ENCODE measurements at regions not wholly inside any gene's neighbourhood (a gene's known extent, or its start where the extent isn't known, plus 50 kb on each side); places are given as distances from the start of the nearest gene placed in this dataset.
"Not testable (repeated sequence)": the region's sequence is repeated elsewhere in the genome, so short reads cannot be mapped to it uniquely, and the experiment has no call there.

DNA sequence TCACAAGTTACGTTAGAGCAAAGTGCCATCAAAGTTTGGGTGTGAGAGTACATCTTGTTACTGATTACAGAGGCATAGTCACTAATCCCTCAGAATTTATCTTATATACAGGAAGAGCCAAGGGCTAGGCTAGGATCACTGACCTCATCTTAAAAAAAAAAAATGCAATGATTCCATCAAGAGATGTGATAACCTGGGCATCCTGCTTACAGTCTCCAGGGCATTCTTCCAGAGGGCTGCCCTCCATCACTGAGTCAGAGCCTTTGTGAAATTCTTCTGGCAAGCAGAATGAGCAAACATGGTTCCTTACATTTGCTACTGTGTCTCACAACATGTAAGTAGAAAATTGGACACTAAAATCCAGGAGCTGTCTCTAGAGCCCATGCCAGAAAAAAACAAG lies 410.6 kb downstream of the ZFHX3 start:
- Mint-ChIP-seq H3K9me3 (peaks cover 11% of the 10 kb centered on the region), H3K36me3 (peaks cover 9% of the 10 kb centered on the region), H3K27me3 (no peaks in the 10 kb centered on the region), H3K27ac (no peak overlapping the region), H3K4me3 (no peak overlapping the region), H3K4me1 (no peaks in the 10 kb centered on the region)
- DNase-seq (ENCODE audit: low spot score in 2 of 2), result no peak
- no peak for ATAC-seq (ENCODE audit: low read depth)

DNA sequence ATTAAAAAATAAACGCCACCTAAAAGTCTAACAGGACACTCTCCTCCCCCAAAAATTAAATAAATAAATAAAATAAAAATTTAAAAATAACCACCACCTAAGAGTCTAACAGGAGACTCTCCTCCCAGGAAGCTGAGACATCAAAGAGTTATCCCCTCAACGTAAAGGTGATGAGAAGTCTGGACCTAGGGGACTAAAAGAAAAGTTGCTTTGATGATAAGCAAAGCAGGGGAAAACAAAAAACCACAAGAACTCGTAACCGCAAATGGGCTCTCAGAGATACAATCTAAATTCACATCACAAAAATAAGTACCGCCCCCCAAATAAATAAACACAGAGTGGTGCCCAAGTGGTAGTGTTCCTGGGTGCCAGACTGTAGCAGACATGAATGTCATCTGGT lies 412.2 kb downstream of the ZFHX3 start:
- Mint-ChIP-seq H3K4me1 (no peaks in the 10 kb centered on the region), H3K4me3 (no peak overlapping the region), H3K9me3 (peaks cover 9% of the 10 kb centered on the region), H3K27ac (no peak overlapping the region), H3K27me3 (no peaks in the 10 kb centered on the region), H3K36me3 (peaks cover 9% of the 10 kb centered on the region)
- DNase-seq (ENCODE audit: low spot score in 2 of 2), result no peak
- ATAC-seq (ENCODE audit: low read depth), result no peak

DNA sequence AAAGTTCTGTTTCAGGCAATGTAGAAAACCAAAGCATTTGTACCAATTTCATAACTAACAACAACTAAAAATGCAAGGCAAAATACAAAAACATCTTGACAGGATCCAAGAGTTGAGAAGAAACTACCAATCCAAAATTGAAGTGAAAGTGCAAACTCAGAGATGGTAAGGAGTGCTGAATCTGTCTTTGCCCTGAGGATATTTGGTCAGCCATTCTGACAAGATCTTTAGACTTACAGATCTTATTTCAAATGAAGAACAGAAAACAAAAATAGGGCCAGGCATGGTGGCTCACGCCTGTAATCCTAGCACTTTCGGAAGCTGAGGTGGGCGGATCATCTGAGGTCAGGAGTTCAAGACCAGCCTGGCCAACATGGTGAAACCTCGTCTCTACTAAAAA lies 412.8 kb downstream of the ZFHX3 start:
- Mint-ChIP-seq H3K36me3 (peaks cover 9% of the 10 kb centered on the region), H3K4me1 (no peaks in the 10 kb centered on the region), H3K27ac (no peak overlapping the region), H3K27me3 (no peaks in the 10 kb centered on the region), H3K4me3 (no peak overlapping the region), H3K9me3 (peaks cover 8% of the 10 kb centered on the region)
- no peak for ATAC-seq (ENCODE audit: low read depth)
- no peak for DNase-seq (ENCODE audit: low spot score in 2 of 2)

DNA sequence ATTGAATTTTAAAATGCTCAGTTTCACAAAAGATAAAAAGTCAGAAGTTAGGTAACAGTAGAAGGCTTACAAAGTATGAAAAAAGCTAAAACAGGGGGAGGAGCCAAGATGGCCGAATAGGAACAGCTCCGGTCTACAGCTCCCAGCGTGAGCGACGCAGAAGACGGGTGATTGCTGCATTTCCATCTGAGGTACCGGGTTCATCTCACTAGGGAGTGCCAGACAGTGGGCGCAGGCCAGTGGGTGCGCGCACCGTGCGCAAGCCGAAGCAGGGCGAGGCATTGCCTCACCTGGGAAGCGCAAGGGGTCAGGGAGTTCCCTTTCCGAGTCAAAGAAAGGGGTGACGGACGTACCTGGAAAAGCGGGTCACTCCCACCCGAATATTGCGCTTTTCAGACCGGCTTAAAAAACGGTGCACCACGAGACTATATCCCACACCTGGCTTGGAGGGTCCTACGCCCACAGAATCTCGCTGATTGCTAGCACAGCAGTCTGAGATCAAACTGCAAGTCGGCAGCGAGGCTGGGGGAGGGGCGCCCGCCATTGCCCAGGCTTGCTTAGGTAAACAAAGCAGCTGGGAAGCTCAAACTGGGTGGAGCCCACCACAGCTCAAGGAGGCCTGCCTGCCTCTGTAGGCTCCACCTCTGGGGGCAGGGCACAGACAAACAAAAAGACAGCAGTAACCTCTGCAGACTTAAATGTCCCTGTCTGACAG lies 420.6 kb downstream of the ZFHX3 start:
- not testable (repeated sequence) for H3K4me1 Mint-ChIP-seq; ATAC-seq (ENCODE audit: low read depth); H3K27me3 Mint-ChIP-seq; H3K27ac Mint-ChIP-seq; H3K36me3 Mint-ChIP-seq; DNase-seq (ENCODE audit: low spot score in 2 of 2); H3K9me3 Mint-ChIP-seq
- peak overlapping the region; percentile 22 for H3K4me3 Mint-ChIP-seq

DNA sequence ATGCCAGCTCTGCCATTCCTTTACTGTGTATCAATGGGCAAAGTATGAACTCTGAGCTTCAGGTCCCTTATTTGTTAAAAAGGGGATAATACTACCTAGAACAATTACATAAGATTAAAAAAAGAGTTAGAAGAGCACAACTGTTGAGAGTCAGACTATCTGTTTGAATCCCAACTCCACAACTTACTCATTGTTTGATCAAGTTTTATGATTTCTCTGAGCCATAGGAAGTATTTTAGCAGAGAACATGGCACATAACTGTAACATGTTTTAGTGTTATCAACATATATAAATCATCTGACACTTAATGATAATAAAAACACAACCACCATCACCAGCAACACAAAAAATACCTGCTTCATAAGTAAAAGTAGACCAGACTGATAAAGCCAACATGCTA lies 421.3 kb downstream of the ZFHX3 start:
- Mint-ChIP-seq H3K4me3 (no peak overlapping the region), H3K27ac (no peak overlapping the region), H3K36me3 (peaks cover 5% of the 10 kb centered on the region), H3K27me3 (no peaks in the 10 kb centered on the region), H3K4me1 (peaks cover 3% of the 10 kb centered on the region), H3K9me3 (peaks cover 5% of the 10 kb centered on the region)
- DNase-seq (ENCODE audit: low spot score in 2 of 2) (no peak), ATAC-seq (ENCODE audit: low read depth) (no peak)

DNA sequence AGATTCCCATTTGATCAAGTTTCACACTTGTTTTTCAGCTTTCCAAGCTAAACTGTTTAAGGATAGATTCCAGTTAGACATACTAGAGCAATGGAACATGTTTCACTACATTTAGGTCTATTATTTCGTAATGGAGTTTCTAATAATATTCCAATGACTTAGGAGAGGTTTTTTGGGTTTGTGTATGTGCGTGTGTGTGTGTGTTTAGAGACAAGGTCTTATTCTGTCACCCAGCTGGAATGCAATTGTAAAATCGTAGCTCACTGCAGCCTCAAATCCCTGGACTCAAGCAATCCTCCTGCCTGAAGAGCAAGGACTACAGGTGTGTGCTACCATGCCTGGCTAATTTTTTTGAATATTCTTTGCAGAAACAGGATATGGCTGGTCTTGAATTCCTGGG lies 426.3 kb downstream of the ZFHX3 start:
- Mint-ChIP-seq H3K9me3 (peaks cover 3% of the 10 kb centered on the region), H3K36me3 (peaks cover 2% of the 10 kb centered on the region), H3K4me1 (peaks cover 3% of the 10 kb centered on the region), H3K4me3 (no peak overlapping the region), H3K27ac (no peak overlapping the region), H3K27me3 (no peaks in the 10 kb centered on the region)
- DNase-seq (ENCODE audit: low spot score in 2 of 2) (no peak), ATAC-seq (ENCODE audit: low read depth) (no peak)

DNA sequence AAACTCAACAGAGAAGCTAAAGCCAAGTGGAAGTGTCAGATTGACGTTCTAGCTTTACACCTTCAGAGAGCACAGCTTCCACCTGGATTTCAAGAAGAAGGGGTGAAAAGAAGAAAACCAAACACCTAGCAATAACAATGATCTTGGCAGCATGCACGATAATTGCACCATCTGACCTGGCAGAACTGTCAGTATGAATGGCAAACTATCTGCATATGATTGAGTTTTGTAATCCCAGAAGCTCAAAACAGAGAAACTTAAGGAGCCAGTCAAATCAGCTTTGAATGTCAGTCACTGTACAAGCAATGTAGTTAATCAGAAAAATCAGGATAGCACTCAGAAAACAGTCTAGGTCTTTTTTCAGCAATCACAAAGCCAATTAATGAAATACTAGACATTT lies 427.1 kb downstream of the ZFHX3 start:
- ATAC-seq (ENCODE audit: low read depth) (no peak), DNase-seq (ENCODE audit: low spot score in 2 of 2) (no peak)
- Mint-ChIP-seq H3K27me3 (no peaks in the 10 kb centered on the region), H3K4me1 (peaks cover 6% of the 10 kb centered on the region), H3K27ac (no peak overlapping the region), H3K9me3 (peaks cover 3% of the 10 kb centered on the region), H3K4me3 (no peak overlapping the region), H3K36me3 (peaks cover 4% of the 10 kb centered on the region)

DNA sequence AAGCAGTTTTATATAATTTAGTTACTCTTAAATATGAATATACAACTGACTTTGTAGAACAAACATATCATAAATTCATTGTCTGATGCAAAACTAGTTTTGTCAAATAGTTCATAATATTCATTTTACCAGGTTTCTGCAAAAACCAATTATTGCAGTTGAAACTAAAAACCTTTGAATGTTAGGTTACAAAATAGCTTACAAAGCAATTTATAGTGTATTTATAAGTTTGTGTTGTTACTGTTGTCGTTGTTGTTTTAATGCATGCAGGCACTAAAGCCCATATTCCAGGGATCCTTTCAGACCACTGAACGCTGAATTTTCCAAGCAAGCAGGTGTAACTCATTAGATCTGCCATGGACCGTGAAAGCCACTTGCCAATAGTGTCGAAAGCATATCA lies 427.6 kb downstream of the ZFHX3 start:
- no peak overlapping the region for H3K27ac Mint-ChIP-seq
- no peak overlapping the region for H3K4me3 Mint-ChIP-seq
- no peak for DNase-seq (ENCODE audit: low spot score in 2 of 2)
- ATAC-seq (ENCODE audit: low read depth), result no peak
- peaks cover 4% of the 10 kb centered on the region for H3K4me1 Mint-ChIP-seq
- peaks cover 1% of the 10 kb centered on the region for H3K9me3 Mint-ChIP-seq
- H3K27me3 Mint-ChIP-seq, result no peaks in the 10 kb centered on the region
- H3K36me3 Mint-ChIP-seq, result peaks cover 3% of the 10 kb centered on the region

DNA sequence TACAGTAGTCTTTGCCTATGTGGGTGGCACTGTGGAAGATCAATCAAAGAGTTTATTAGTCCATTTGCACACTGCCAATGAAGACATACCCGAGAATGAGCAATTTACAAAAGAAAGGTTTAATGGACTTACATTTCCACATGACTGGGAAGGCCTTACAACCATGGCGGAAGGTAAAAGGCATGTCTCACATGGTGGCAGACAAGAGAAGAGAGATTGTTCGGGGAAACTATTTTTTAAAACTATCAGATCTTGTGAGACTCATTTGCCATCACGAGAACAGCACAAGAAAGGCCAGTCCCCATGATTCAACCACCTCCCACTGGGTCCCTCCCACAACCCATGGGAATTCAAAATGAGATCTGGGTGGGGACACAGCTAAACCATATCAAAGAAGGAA lies 432.1 kb downstream of the ZFHX3 start:
- H3K9me3 Mint-ChIP-seq, result peaks cover 1% of the 10 kb centered on the region
- H3K4me3 Mint-ChIP-seq, result no peak overlapping the region
- no peak for DNase-seq (ENCODE audit: low spot score in 2 of 2)
- H3K36me3 Mint-ChIP-seq, result peaks cover 3% of the 10 kb centered on the region
- H3K27me3 Mint-ChIP-seq, result no peaks in the 10 kb centered on the region
- no peak for ATAC-seq (ENCODE audit: low read depth)
- no peak overlapping the region for H3K27ac Mint-ChIP-seq
- H3K4me1 Mint-ChIP-seq, result peaks cover 4% of the 10 kb centered on the region

DNA sequence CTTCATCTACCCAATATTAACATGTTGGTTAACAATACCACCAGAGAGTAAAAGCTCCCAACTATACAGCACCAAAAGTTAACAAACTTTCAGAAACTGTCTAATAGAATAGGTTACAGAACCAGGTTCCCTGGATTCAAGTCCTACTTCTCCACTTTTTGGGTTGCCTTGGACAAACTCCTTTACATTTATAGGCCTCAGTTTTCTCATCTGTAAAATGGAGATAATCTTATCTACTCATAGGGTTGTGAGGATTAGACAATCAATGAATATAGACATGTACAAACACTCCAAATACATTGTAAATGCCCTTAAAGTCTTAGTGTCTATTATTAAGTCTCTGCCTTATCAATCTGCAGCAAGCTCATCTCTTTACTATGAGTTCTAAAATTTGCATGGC lies 435.2 kb downstream of the ZFHX3 start:
- peaks cover 5% of the 10 kb centered on the region for H3K36me3 Mint-ChIP-seq
- no peak overlapping the region for H3K27ac Mint-ChIP-seq
- no peak overlapping the region for H3K4me3 Mint-ChIP-seq
- H3K27me3 Mint-ChIP-seq, result no peaks in the 10 kb centered on the region
- peaks cover 16% of the 10 kb centered on the region for H3K4me1 Mint-ChIP-seq
- ATAC-seq (ENCODE audit: low read depth) (no peak), DNase-seq (ENCODE audit: low spot score in 2 of 2) (no peak)
- peaks cover 1% of the 10 kb centered on the region for H3K9me3 Mint-ChIP-seq

DNA sequence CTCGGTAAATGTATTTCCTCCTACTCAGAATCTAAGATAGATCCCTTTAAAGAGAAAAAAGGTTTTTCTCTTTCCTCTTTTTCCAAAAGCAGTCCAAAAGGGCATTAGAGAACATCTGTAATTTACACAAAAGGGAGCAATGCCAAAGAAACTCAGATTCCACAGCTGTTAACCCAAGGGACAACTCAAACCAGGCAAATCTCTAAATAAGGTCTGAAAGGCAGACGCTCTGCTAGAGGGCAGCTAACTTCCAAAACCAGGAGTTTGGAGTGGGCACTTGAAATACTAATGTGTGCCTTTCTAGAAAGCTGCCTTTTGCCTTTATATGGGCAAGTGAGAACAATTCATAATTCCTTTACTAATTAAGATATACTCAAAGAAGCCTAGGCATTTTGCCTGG lies 435.7 kb downstream of the ZFHX3 start:
- Mint-ChIP-seq H3K36me3 (peaks cover 5% of the 10 kb centered on the region), H3K27me3 (no peaks in the 10 kb centered on the region), H3K4me3 (no peak overlapping the region), H3K9me3 (peaks cover 1% of the 10 kb centered on the region), H3K4me1 (peaks cover 16% of the 10 kb centered on the region), H3K27ac (no peak overlapping the region)
- no peak for ATAC-seq (ENCODE audit: low read depth)
- DNase-seq (ENCODE audit: low spot score in 2 of 2), result no peak

DNA sequence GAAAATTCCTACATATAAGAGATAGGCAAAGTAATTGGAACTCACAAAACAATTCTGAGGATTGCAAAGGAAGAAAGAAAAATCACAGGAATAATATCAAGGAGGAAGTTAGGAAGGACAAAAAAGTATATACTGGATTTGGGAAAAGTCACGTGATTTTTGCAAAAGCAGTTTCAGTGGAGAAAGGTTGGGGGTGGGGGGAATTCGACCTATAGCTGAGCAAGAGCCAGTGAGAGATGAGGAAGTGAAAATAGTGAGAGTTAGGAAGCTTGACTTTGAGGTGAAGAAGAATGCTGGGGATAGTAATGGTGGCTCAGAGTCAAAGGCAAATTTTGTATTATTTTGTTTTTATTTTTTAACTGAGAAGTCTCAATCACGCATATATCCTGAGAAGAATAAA lies 438.0 kb upstream of the PMFBP1 start:
- peaks cover 2% of the 10 kb centered on the region for H3K36me3 Mint-ChIP-seq

DNA sequence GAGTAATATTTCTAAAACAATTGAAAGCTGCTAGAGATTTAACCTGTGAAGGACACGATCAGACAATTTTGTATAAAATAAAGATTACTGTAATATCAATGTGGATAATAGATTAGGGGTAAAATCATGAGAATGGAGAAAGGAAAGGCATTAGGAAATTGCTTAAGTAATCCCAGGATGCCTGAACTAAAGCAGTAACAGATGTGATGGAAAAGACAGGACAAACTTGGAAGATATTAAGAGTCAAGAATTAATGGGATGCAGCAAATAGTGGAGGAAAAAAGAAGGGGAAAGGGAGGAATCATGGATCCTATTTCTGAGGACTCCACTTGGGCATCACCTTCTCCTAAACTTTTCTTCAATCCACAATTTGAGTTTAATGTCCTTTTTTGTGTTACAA lies 437.1 kb upstream of the PMFBP1 start:
- no peak for DNase-seq (ENCODE audit: low spot score in 2 of 2)
- Mint-ChIP-seq H3K27ac (no peak overlapping the region), H3K36me3 (peaks cover 2% of the 10 kb centered on the region), H3K27me3 (no peaks in the 10 kb centered on the region), H3K9me3 (no peaks in the 10 kb centered on the region), H3K4me3 (no peak overlapping the region), H3K4me1 (peaks cover 12% of the 10 kb centered on the region)
- ATAC-seq (ENCODE audit: low read depth), result no peak

More for the DNA sequence above, 438.0 kb upstream of the PMFBP1 start:
- ATAC-seq (ENCODE audit: low read depth) (peak; percentile 49), DNase-seq (ENCODE audit: low spot score in 2 of 2) (no peak)
- Mint-ChIP-seq H3K4me1 (peaks cover 12% of the 10 kb centered on the region), H3K4me3 (no peak overlapping the region), H3K27me3 (no peaks in the 10 kb centered on the region), H3K27ac (peak overlapping the region; percentile 1), H3K9me3 (no peaks in the 10 kb centered on the region)

DNA sequence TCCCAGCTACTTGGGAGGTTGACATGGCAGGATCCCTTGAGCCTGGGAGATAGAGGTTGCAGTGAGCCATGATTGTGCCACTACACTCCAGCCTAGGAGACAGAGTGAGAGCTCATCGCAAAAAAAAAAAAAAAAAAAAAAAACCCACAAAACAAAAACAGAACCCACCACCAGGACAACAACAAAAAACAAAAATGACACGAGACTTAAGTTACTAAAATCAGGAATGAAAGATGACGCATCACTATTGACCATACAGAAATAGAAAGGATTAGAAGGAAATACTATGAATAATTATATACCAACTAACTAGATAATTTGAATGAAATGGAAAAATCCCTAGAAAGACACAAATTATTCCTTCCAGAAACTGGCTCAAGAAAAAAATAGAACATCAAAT lies 432.4 kb upstream of the PMFBP1 start:
- Mint-ChIP-seq H3K27me3 (no peaks in the 10 kb centered on the region), H3K36me3 (peaks cover 6% of the 10 kb centered on the region), H3K4me3 (no peak overlapping the region), H3K9me3 (peaks cover 1% of the 10 kb centered on the region), H3K27ac (peak overlapping the region; percentile 18), H3K4me1 (peaks cover 2% of the 10 kb centered on the region)
- ATAC-seq (ENCODE audit: low read depth) (no peak), DNase-seq (ENCODE audit: low spot score in 2 of 2) (no peak)

DNA sequence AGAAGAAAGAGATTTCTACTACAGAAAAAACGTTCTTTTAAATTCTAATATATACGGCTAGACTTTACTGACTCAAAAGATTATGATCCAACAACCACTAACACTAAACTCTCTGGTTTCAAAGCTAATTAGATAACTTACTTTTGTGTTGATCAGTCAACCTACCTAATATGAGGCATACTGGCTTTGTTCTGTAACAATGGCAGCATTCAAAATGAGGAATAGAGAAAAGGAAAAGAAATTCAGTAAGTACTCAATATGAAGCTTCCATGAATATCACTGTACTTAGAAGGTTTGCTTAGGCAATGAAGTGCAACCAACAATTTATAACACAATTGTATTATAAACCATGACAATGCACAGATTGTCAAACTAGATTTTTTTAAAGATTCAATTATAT lies 430.5 kb upstream of the PMFBP1 start:
- Mint-ChIP-seq H3K27me3 (no peaks in the 10 kb centered on the region), H3K9me3 (peaks cover 3% of the 10 kb centered on the region), H3K4me3 (no peak overlapping the region), H3K4me1 (peaks cover 4% of the 10 kb centered on the region), H3K27ac (no peak overlapping the region), H3K36me3 (peaks cover 4% of the 10 kb centered on the region)
- DNase-seq (ENCODE audit: low spot score in 2 of 2) (no peak), ATAC-seq (ENCODE audit: low read depth) (no peak)

All from memory B cell (primary cell).